ENCODE measurements at regions not wholly inside any gene's neighbourhood (a gene's known extent, or its start where the extent isn't known, plus 50 kb on each side); places are given as distances from the start of the nearest gene placed in this dataset.
"Not testable (repeated sequence)": the region's sequence is repeated elsewhere in the genome, so short reads cannot be mapped to it uniquely, and the experiment has no call there.

DNA sequence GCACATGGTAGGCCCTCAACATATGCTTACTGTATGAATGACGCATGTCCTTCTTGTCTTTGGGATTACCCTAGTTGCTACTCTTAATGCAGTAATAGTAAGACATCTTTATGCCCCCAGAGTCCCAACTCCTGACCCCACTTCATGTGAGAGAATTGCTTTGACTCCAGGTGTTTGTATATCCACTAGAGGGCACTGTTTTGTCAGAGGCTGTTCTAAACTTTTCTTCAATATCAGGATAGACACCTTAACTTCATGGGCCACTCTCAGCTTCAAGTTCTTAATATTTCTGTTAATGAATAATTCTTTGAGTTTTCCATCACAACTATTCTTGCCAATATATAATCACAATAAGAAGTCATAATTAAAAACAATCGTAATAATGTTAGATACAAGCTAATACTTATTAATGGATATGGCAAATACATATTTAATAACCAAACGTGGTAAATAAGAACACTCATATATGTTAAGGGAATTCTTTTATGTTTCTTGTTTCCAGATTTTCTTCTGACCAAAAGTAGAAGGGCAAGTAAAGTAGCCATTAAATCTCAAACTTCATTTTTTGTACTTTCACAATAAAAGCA is 337.2 kb upstream of the DNAJC19 start:
- peak; percentile 1 for DNase-seq
- Histone ChIP-seq H3K4me3 (ENCODE audit: low read length) (no peak overlapping the region), H3K36me3 (ENCODE audit: control insufficient read depth, insufficient read depth, low read length) (no peaks in the 10 kb centered on the region), H3K9me3 (replicated peaks; ENCODE audit: control insufficient read depth, low read depth, low read length) (no peaks in the 10 kb centered on the region), H3K27me3 (ENCODE audit: control insufficient read depth, insufficient read depth, low read length) (no peaks in the 10 kb centered on the region), H3K27ac (ENCODE audit: low read length) (no peak overlapping the region), H3K4me1 (ENCODE audit: control insufficient read depth, insufficient read depth, low read length) (no peaks in the 10 kb centered on the region)
- WGBS (ENCODE audit: insufficient coverage), result no CpG with 5 or more reads among the region's 3 CpGs

- not testable (repeated sequence) for H3K36me3 ChIP-seq (ENCODE audit: control insufficient read depth, insufficient read depth, low read length); H3K9me3 ChIP-seq (replicated peaks; ENCODE audit: control insufficient read depth, low read depth, low read length); H3K4me1 ChIP-seq (ENCODE audit: control insufficient read depth, insufficient read depth, low read length); DNase-seq; H3K27me3 ChIP-seq (ENCODE audit: control insufficient read depth, insufficient read depth, low read length); H3K27ac ChIP-seq (ENCODE audit: low read length); H3K4me3 ChIP-seq (ENCODE audit: low read length)
- WGBS (ENCODE audit: insufficient coverage), result 92% methylated on average over 4 of the region's 5 CpGs
Measured at GRCh38 chr3:181324516-181324915, 335.0 kb upstream of the DNAJC19 start.

DNA sequence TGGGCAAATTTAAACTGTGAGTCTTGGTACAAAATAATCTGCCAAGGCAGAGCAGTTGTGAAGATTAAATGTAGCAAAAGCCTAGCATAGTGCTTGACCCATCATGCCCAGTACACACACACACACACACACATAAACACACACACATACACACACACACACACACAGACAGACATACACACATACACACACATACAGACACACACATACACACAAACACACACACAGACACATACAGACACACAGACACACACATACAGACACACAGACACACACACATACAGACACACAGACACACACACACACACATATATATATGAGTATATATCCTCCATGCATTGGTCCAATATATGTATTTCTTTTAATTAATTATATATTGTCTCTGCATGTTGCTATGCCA is 328.8 kb upstream of the DNAJC19 start:
- H3K4me3 ChIP-seq (ENCODE audit: low read length), result no peak overlapping the region
- no peak overlapping the region for H3K27ac ChIP-seq (ENCODE audit: low read length)
- no peak for DNase-seq

GRCh38 chr3:181317508-181317907 is 328.0 kb upstream of the DNAJC19 start:
- no peak overlapping the region for H3K27ac ChIP-seq (ENCODE audit: low read length)
- no peak for DNase-seq
- no peaks in the 10 kb centered on the region for H3K27me3 ChIP-seq (ENCODE audit: control insufficient read depth, insufficient read depth, low read length)
- H3K4me1 ChIP-seq (ENCODE audit: control insufficient read depth, insufficient read depth, low read length), result no peaks in the 10 kb centered on the region
- H3K4me3 ChIP-seq (ENCODE audit: low read length), result no peak overlapping the region
- no peaks in the 10 kb centered on the region for H3K9me3 ChIP-seq (replicated peaks; ENCODE audit: control insufficient read depth, low read depth, low read length)
- 13% methylated on average over 2 of the region's 3 CpGs for WGBS (ENCODE audit: insufficient coverage)
- no peaks in the 10 kb centered on the region for H3K36me3 ChIP-seq (ENCODE audit: control insufficient read depth, insufficient read depth, low read length)

More for the DNA sequence above, 328.8 kb upstream of the DNAJC19 start:
- H3K9me3 ChIP-seq (replicated peaks; ENCODE audit: control insufficient read depth, low read depth, low read length), result no peaks in the 10 kb centered on the region
- H3K36me3 ChIP-seq (ENCODE audit: control insufficient read depth, insufficient read depth, low read length), result no peaks in the 10 kb centered on the region
- no peaks in the 10 kb centered on the region for H3K27me3 ChIP-seq (ENCODE audit: control insufficient read depth, insufficient read depth, low read length)
- no peaks in the 10 kb centered on the region for H3K4me1 ChIP-seq (ENCODE audit: control insufficient read depth, insufficient read depth, low read length)

DNA sequence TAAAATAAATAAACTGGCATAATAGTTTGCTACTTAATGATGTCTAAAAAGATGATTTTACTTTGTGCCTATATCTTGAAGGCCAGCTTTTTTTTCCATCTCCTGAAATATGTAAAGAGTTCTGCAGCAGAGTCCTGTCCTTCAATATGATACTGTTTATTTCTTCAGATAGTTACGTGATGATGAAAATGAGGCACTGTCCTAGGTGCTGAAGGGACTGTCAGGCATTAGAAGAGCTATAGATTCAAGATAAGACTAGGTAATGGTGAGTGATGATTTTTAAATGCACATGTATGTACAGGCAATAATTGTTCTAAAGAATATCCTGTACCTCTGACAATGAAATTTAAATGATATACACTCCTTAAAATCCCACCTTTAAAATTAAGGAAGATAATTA is 326.9 kb upstream of the DNAJC19 start:
- DNase-seq, result peak; percentile 19
- no peak overlapping the region for H3K27ac ChIP-seq (ENCODE audit: low read length)
- no CpG with 5 or more reads among the region's 1 CpG for WGBS (ENCODE audit: insufficient coverage)
- H3K9me3 ChIP-seq (replicated peaks; ENCODE audit: control insufficient read depth, low read depth, low read length), result no peaks in the 10 kb centered on the region
- H3K36me3 ChIP-seq (ENCODE audit: control insufficient read depth, insufficient read depth, low read length), result no peaks in the 10 kb centered on the region
- H3K4me1 ChIP-seq (ENCODE audit: control insufficient read depth, insufficient read depth, low read length), result no peaks in the 10 kb centered on the region
- no peaks in the 10 kb centered on the region for H3K27me3 ChIP-seq (ENCODE audit: control insufficient read depth, insufficient read depth, low read length)
- no peak overlapping the region for H3K4me3 ChIP-seq (ENCODE audit: low read length)

- 13% methylated on average over 3 of the region's 5 CpGs for WGBS (ENCODE audit: insufficient coverage)
- Histone ChIP-seq H3K27ac (ENCODE audit: low read length) (no peak overlapping the region), H3K4me1 (ENCODE audit: control insufficient read depth, insufficient read depth, low read length) (no peaks in the 10 kb centered on the region), H3K36me3 (ENCODE audit: control insufficient read depth, insufficient read depth, low read length) (no peaks in the 10 kb centered on the region), H3K9me3 (replicated peaks; ENCODE audit: control insufficient read depth, low read depth, low read length) (no peaks in the 10 kb centered on the region), H3K4me3 (ENCODE audit: low read length) (no peak overlapping the region), H3K27me3 (ENCODE audit: control insufficient read depth, insufficient read depth, low read length) (no peaks in the 10 kb centered on the region)
- no peak for DNase-seq
Measured at GRCh38 chr3:181313335-181313734, 323.8 kb upstream of the DNAJC19 start.

DNA sequence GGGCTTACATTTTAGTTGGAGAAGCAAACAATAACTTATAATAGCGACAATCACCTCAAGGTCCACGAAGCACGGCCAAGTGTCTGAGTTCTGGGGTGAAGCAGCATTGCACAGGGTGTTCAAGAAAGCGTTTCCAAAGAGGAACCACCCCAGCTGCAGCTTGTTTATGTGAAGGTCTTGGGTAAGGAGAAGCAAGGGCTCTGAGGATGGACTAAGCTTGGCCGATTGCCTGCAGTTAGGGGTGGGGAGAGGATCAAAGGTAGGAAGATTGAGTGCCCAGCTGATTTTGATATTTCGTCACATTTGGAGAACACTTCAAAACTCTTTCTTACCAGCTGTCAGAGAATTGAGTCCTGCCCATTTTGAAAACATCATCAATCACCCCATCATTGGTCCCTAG is 321.6 kb upstream of the DNAJC19 start:
- H3K9me3 ChIP-seq (replicated peaks; ENCODE audit: control insufficient read depth, low read depth, low read length), result no peaks in the 10 kb centered on the region
- 33% methylated on average over 3 of the region's 6 CpGs for WGBS (ENCODE audit: insufficient coverage)
- H3K36me3 ChIP-seq (ENCODE audit: control insufficient read depth, insufficient read depth, low read length), result no peaks in the 10 kb centered on the region
- H3K4me3 ChIP-seq (ENCODE audit: low read length), result no peak overlapping the region
- DNase-seq, result no peak
- no peak overlapping the region for H3K27ac ChIP-seq (ENCODE audit: low read length)
- H3K4me1 ChIP-seq (ENCODE audit: control insufficient read depth, insufficient read depth, low read length), result no peaks in the 10 kb centered on the region
- H3K27me3 ChIP-seq (ENCODE audit: control insufficient read depth, insufficient read depth, low read length), result no peaks in the 10 kb centered on the region

DNA sequence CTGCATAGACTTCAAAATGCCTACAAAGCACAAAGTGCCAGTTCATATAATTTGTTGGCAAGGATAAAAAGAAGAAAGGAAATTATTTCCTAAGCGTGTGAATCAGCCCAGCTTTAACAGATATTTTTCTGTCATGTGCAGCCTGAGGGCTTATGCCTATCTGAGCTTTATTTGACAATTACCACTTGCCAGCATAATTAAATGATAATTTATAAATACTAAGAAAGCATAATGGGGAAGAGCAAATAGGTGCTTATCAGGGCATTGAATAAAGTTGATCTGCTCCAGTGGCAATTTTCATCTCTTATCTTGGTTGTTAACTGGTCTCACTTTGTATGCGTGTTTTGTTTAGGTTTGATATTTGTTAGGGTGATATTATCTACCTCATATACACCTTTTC is 313.4 kb upstream of the DNAJC19 start:
- H3K36me3 ChIP-seq (ENCODE audit: control insufficient read depth, insufficient read depth, low read length), result no peaks in the 10 kb centered on the region
- no CpG with 5 or more reads among the region's 2 CpGs for WGBS (ENCODE audit: insufficient coverage)
- no peaks in the 10 kb centered on the region for H3K4me1 ChIP-seq (ENCODE audit: control insufficient read depth, insufficient read depth, low read length)
- H3K9me3 ChIP-seq (replicated peaks; ENCODE audit: control insufficient read depth, low read depth, low read length), result no peaks in the 10 kb centered on the region
- DNase-seq, result no peak
- no peaks in the 10 kb centered on the region for H3K27me3 ChIP-seq (ENCODE audit: control insufficient read depth, insufficient read depth, low read length)
- H3K27ac ChIP-seq (ENCODE audit: low read length), result no peak overlapping the region
- H3K4me3 ChIP-seq (ENCODE audit: low read length), result no peak overlapping the region

- no peaks in the 10 kb centered on the region for H3K9me3 ChIP-seq (replicated peaks; ENCODE audit: control insufficient read depth, low read depth, low read length)
- H3K36me3 ChIP-seq (ENCODE audit: control insufficient read depth, insufficient read depth, low read length), result no peaks in the 10 kb centered on the region
- DNase-seq, result no peak
- H3K27me3 ChIP-seq (ENCODE audit: control insufficient read depth, insufficient read depth, low read length), result no peaks in the 10 kb centered on the region
- H3K4me3 ChIP-seq (ENCODE audit: low read length), result no peak overlapping the region
- no peak overlapping the region for H3K27ac ChIP-seq (ENCODE audit: low read length)
- H3K4me1 ChIP-seq (ENCODE audit: control insufficient read depth, insufficient read depth, low read length), result no peaks in the 10 kb centered on the region
- WGBS (ENCODE audit: insufficient coverage), result no CpG with 5 or more reads among the region's 2 CpGs
Measured at GRCh38 chr3:181300033-181300432, 310.5 kb upstream of the DNAJC19 start.

DNA sequence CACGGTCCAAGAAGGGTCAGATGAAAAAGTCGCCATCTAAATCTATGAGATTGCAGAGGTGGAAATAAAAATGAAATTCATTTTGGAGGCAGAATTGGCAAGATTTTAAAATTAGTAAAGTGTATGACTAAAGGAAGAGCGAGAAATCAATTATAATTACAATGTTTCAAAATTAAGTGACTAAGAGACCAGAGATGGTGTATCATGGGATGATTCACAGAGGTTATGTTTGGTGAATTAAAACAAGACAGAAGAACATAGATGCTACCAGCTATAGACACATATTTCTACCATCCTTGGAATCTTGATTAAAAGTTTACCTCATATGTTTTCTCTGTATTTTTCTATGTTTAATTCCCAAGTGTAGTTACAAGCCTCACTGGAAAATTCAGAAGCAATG is 308.9 kb upstream of the DNAJC19 start:
- H3K4me1 ChIP-seq (ENCODE audit: control insufficient read depth, insufficient read depth, low read length), result no peaks in the 10 kb centered on the region
- no peaks in the 10 kb centered on the region for H3K36me3 ChIP-seq (ENCODE audit: control insufficient read depth, insufficient read depth, low read length)
- no peaks in the 10 kb centered on the region for H3K27me3 ChIP-seq (ENCODE audit: control insufficient read depth, insufficient read depth, low read length)
- no peak for DNase-seq
- 75% methylated on average over 2 of the region's 3 CpGs for WGBS (ENCODE audit: insufficient coverage)
- H3K4me3 ChIP-seq (ENCODE audit: low read length), result no peak overlapping the region
- no peak overlapping the region for H3K27ac ChIP-seq (ENCODE audit: low read length)
- no peaks in the 10 kb centered on the region for H3K9me3 ChIP-seq (replicated peaks; ENCODE audit: control insufficient read depth, low read depth, low read length)

- DNase-seq, result no peak
Measured at GRCh38 chr3:181292984-181293383, 303.4 kb upstream of the DNAJC19 start.

More at GRCh38 chr3:181292984-181293383, 303.4 kb upstream of the DNAJC19 start:
- Histone ChIP-seq H3K27me3 (ENCODE audit: control insufficient read depth, insufficient read depth, low read length) (no peaks in the 10 kb centered on the region), H3K4me3 (ENCODE audit: low read length) (no peak overlapping the region), H3K27ac (ENCODE audit: low read length) (no peak overlapping the region), H3K36me3 (ENCODE audit: control insufficient read depth, insufficient read depth, low read length) (no peaks in the 10 kb centered on the region), H3K9me3 (replicated peaks; ENCODE audit: control insufficient read depth, low read depth, low read length) (no peaks in the 10 kb centered on the region), H3K4me1 (ENCODE audit: control insufficient read depth, insufficient read depth, low read length) (no peaks in the 10 kb centered on the region)
- no CpG with 5 or more reads among the region's 1 CpG for WGBS (ENCODE audit: insufficient coverage)

All from muscle of leg (tissue), 3 donors.